ENCODE measurements at regions not wholly inside any gene's neighbourhood (a gene's known extent, or its start where the extent isn't known, plus 50 kb on each side); places are given as distances from the start of the nearest gene placed in this dataset.

DNA sequence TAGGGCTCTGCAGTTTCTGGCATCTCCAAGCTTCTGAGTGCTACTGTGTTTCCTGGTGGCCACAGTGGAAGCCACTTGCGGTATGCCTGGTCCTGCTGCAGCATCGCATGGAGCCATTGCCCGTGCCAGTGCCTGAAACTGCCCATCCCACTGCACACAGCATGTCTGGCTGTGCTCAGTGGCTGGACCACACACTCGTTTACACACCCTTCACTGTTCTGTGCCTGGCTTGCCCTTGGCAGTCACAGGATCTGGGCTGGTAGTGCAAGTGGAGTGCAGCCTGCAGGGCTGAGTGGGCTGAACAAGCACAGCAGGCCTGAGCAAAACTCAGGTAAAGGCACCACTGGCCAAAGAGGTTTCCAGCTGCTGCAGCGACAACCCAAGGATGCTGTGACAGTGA is 600.0 kb downstream of the SI start:
- no peaks in the 10 kb centered on the region for H3K36me3 ChIP-seq
- H3K27ac ChIP-seq (replicated peaks), result no peak overlapping the region
- peaks cover 2% of the 10 kb centered on the region for H3K9me3 ChIP-seq (replicated peaks)
- H3K27me3 ChIP-seq (ENCODE audit: low read depth), result no peaks in the 10 kb centered on the region
- no peaks in the 10 kb centered on the region for H3K4me1 ChIP-seq
- intact Hi-C loops (cut with micrococcal nuclease), result no loop called here
- no peak overlapping the region for H3K4me3 ChIP-seq
- no peak for DNase-seq
- TF ChIP-seq, protein P1, sequence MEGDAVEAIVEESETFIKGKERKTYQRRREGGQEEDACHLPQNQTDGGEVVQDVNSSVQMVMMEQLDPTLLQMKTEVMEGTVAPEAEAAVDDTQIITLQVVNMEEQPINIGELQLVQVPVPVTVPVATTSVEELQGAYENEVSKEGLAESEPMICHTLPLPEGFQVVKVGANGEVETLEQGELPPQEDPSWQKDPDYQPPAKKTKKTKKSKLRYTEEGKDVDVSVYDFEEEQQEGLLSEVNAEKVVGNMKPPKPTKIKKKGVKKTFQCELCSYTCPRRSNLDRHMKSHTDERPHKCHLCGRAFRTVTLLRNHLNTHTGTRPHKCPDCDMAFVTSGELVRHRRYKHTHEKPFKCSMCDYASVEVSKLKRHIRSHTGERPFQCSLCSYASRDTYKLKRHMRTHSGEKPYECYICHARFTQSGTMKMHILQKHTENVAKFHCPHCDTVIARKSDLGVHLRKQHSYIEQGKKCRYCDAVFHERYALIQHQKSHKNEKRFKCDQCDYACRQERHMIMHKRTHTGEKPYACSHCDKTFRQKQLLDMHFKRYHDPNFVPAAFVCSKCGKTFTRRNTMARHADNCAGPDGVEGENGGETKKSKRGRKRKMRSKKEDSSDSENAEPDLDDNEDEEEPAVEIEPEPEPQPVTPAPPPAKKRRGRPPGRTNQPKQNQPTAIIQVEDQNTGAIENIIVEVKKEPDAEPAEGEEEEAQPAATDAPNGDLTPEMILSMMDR (IDR thresholded peaks at IDR 0.05; ENCODE audit: borderline replicate concordance), result no peak

DNA sequence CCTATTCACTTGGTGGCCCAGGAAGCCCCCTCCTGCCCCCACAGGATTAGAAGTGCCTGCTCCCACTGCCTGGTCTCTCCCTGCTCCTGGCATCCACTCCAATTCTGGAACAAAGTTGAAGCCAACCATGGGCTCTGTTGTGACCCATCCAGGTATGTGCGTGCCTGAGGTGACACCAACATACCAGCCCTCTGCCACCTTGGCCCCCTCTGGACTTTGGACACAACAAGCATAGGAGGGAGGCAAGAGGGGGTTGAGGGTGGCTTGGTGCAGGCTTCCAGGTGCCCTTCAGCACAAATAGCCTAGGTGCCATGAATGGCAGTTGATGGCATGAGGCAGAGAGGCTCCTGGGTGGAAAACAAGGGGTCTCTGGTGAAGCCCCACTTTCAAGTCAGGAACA is 600.9 kb downstream of the SI start:
- H3K9me3 ChIP-seq (replicated peaks), result peaks cover 11% of the 10 kb centered on the region
- no peak for DNase-seq
- no peak overlapping the region for H3K27ac ChIP-seq (replicated peaks)
- intact Hi-C loops (cut with micrococcal nuclease), result no loop called here
- no peaks in the 10 kb centered on the region for H3K4me1 ChIP-seq
- H3K4me3 ChIP-seq, result no peak overlapping the region
- TF ChIP-seq, protein P1 (IDR thresholded peaks at IDR 0.05; ENCODE audit: borderline replicate concordance), result no peak
- H3K36me3 ChIP-seq, result no peaks in the 10 kb centered on the region
- no peaks in the 10 kb centered on the region for H3K27me3 ChIP-seq (ENCODE audit: low read depth)

DNA sequence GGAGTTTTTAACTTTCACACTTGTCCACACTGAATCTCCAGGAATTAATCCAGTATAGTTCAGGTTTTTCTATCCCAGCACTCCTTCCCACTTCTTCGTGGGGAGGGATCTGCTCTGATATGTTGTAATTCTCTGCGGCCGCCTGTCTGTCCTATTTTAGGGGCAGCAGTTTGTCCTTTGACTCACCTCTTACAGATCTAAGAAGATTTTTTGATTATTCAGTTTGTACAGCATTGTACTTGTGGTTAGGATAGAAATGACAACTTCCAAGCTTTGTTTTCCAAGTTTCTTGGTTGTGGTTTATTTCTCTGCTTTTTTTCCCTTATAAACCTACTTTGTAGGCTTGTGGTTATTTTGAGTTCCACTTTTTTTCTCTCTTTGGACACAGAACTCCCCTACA is 601.7 kb downstream of the SI start:
- H3K36me3 ChIP-seq, result no peaks in the 10 kb centered on the region
- no peak overlapping the region for H3K27ac ChIP-seq (replicated peaks)
- no peaks in the 10 kb centered on the region for H3K27me3 ChIP-seq (ENCODE audit: low read depth)
- DNase-seq, result no peak
- no peak overlapping the region for H3K4me3 ChIP-seq
- intact Hi-C loops (cut with micrococcal nuclease), result no loop called here
- H3K4me1 ChIP-seq, result no peaks in the 10 kb centered on the region
- TF ChIP-seq, protein P1 (IDR thresholded peaks at IDR 0.05; ENCODE audit: borderline replicate concordance), result no peak
- H3K9me3 ChIP-seq (replicated peaks), result peaks cover 16% of the 10 kb centered on the region

DNA sequence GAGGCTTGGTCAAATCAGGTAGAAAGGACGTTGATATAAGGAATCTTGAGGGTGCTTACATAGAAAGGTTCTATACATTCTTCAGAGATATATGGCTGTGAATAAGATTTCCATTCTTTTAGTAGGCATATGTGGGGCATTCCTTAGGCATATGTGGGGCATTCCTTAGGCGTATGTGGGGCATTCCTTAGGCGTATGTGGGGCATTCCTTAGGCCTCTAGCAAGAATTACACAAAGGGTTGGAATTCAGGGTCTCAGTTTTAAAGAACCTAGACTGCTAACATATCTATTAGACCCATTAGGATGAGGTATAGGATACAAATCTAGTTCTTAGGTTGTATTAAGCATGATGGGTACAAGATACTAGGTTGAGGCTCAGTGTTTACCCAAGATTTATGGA is 607.8 kb downstream of the SI start:
- no peak overlapping the region for H3K4me3 ChIP-seq
- H3K36me3 ChIP-seq, result no peaks in the 10 kb centered on the region
- H3K27ac ChIP-seq (replicated peaks), result no peak overlapping the region
- DNase-seq, result no peak
- intact Hi-C loops (cut with micrococcal nuclease), result no loop called here
- peaks cover 31% of the 10 kb centered on the region for H3K9me3 ChIP-seq (replicated peaks)
- no peaks in the 10 kb centered on the region for H3K4me1 ChIP-seq
- TF ChIP-seq, protein P1 (IDR thresholded peaks at IDR 0.05; ENCODE audit: borderline replicate concordance), result no peak
- H3K27me3 ChIP-seq (ENCODE audit: low read depth), result no peaks in the 10 kb centered on the region

DNA sequence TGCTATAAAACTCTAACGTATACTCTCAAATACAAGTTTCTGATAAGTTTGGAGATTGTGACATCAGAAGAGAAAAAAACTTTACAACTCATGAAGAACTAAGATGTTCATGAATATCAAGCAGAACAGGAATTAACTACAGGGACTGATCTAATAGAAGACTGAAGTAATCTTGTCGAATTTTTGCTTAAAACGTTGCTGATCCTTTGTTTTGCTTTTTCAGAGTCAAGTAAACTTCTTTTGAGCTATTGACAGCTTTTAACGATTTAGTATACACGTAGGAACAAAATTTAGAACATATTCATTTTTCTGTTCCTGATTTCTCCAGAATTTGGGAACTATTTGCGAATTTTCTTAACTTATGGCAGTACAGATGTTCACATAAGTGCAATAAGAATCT is 610.2 kb downstream of the SI start:
- no peak for DNase-seq
- no peak overlapping the region for H3K27ac ChIP-seq (replicated peaks)
- TF ChIP-seq, protein P1 (IDR thresholded peaks at IDR 0.05; ENCODE audit: borderline replicate concordance), result no peak
- no peak overlapping the region for H3K4me3 ChIP-seq
- H3K36me3 ChIP-seq, result no peaks in the 10 kb centered on the region
- peaks cover 27% of the 10 kb centered on the region for H3K9me3 ChIP-seq (replicated peaks)
- H3K27me3 ChIP-seq (ENCODE audit: low read depth), result no peaks in the 10 kb centered on the region
- intact Hi-C loops (cut with micrococcal nuclease), result no loop called here
- H3K4me1 ChIP-seq, result no peaks in the 10 kb centered on the region

DNA sequence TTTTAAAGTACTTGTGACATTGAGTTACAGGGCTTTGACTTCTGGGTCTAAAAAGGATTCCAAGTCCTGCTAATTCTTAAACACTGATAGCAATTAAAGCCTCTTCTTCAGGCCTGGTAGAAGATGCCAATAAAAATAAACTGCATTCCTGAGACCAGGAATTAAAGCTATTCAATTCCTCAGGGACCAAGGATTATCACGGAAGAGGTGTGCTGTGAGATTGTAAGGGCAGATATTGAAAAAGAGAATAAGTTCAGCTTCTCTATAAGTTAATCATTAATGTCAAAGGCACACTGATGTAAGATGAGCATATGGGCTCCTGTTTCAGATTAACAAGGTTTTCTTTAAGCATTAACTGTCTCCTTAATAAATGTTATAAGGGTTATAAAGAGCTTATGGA is 611.3 kb downstream of the SI start:
- TF ChIP-seq, protein P1 (IDR thresholded peaks at IDR 0.05; ENCODE audit: borderline replicate concordance), result no peak

More for the DNA sequence above, 611.3 kb downstream of the SI start:
- no peak overlapping the region for H3K4me3 ChIP-seq
- H3K36me3 ChIP-seq, result no peaks in the 10 kb centered on the region
- no peak for DNase-seq
- intact Hi-C loops (cut with micrococcal nuclease), result no loop called here
- H3K27ac ChIP-seq (replicated peaks), result no peak overlapping the region
- peaks cover 16% of the 10 kb centered on the region for H3K9me3 ChIP-seq (replicated peaks)
- no peaks in the 10 kb centered on the region for H3K4me1 ChIP-seq
- no peaks in the 10 kb centered on the region for H3K27me3 ChIP-seq (ENCODE audit: low read depth)
